BE2C (cell line): ENCODE measurements at regions not wholly inside any gene's neighbourhood (a gene's known extent, or its start where the extent isn't known, plus 50 kb on each side); places are given as distances from the start of the nearest gene placed in this dataset.

Experiments used
- DNase-seq: peaks from one replicate; pipeline ENCODE4 v3.0.0-alpha.2; 2020
- H3K27me3 ChIP-seq: fragments of 250-450 bp; sonication (Bioruptor Pico); 2 replicates; pipeline ENCODE4 v1.5.1; 2020; ENCODE audit warnings: mild to moderate bottlenecking
- H3K36me3 ChIP-seq: fragments of 250-450 bp; sonication (Bioruptor Pico); 2 replicates; pipeline ENCODE4 v1.5.1; 2020; ENCODE audit warnings: mild to moderate bottlenecking
- H3K4me1 ChIP-seq: fragments of 250-450 bp; sonication (Bioruptor Pico); 2 replicates; pipeline ENCODE4 v1.5.1; 2020
- H3K4me3 ChIP-seq: 2 replicates; pipeline ENCODE4 v1.5.1; 2011; ENCODE audit warnings: low read depth, low read length
- H3K9me3 ChIP-seq: fragments of 250-450 bp; sonication (Bioruptor Pico); 2 replicates; pipeline ENCODE4 v1.5.1; 2020
- CTCF ChIP-seq: IDR thresholded peaks from 2 replicates; pipeline ENCODE4 v1.5.1; 2012; ENCODE audit warnings: mild to moderate bottlenecking, low read depth, low read length

- Histone ChIP-seq H3K27me3 (no peaks in the 10 kb centered on the region), H3K36me3 (no peaks in the 10 kb centered on the region), H3K4me3 (no peak overlapping the region), H3K4me1 (peaks cover 11% of the 10 kb centered on the region), H3K9me3 (no peaks in the 10 kb centered on the region)
- no peak for TF ChIP-seq CTCF
- DNase-seq, result no peak
Observed at GRCh38 chrX:38982843-38983242, 181.6 kb downstream of the MID1IP1 start.

- no peak overlapping the region for H3K4me3 ChIP-seq
- DNase-seq, result no peak
- no peaks in the 10 kb centered on the region for H3K36me3 ChIP-seq
- TF ChIP-seq CTCF, result peak; percentile 27
- no peaks in the 10 kb centered on the region for H3K27me3 ChIP-seq
- no peaks in the 10 kb centered on the region for H3K9me3 ChIP-seq
- H3K4me1 ChIP-seq, result peaks cover 11% of the 10 kb centered on the region
Observed at GRCh38 chrX:38985375-38985774, 184.1 kb downstream of the MID1IP1 start.

- Histone ChIP-seq H3K4me3 (no peak overlapping the region), H3K4me1 (peaks cover 11% of the 10 kb centered on the region), H3K9me3 (no peaks in the 10 kb centered on the region), H3K36me3 (no peaks in the 10 kb centered on the region), H3K27me3 (no peaks in the 10 kb centered on the region)
- no peak for DNase-seq
- TF ChIP-seq CTCF, result no peak
Observed at GRCh38 chrX:38985945-38986344, 184.7 kb downstream of the MID1IP1 start.

- peak; percentile 29 for TF ChIP-seq CTCF
- peaks cover 11% of the 10 kb centered on the region for H3K4me1 ChIP-seq
- no peak overlapping the region for H3K4me3 ChIP-seq
- H3K9me3 ChIP-seq, result no peaks in the 10 kb centered on the region
- no peaks in the 10 kb centered on the region for H3K27me3 ChIP-seq
- no peak for DNase-seq
- no peaks in the 10 kb centered on the region for H3K36me3 ChIP-seq
Observed at GRCh38 chrX:38986586-38986985, 185.3 kb downstream of the MID1IP1 start.

GRCh38 chrX:38987198-38987651 lies 186.0 kb downstream of the MID1IP1 start:
- H3K4me1 ChIP-seq, result peaks cover 11% of the 10 kb centered on the region
- TF ChIP-seq CTCF, result no peak
- H3K27me3 ChIP-seq, result no peaks in the 10 kb centered on the region
- no peaks in the 10 kb centered on the region for H3K9me3 ChIP-seq
- no peak overlapping the region for H3K4me3 ChIP-seq
- no peaks in the 10 kb centered on the region for H3K36me3 ChIP-seq
- DNase-seq, result peak; percentile 53

GRCh38 chrX:38988301-38988700 lies 187.0 kb downstream of the MID1IP1 start:
- no peaks in the 10 kb centered on the region for H3K36me3 ChIP-seq
- H3K27me3 ChIP-seq, result no peaks in the 10 kb centered on the region
- no peak overlapping the region for H3K4me3 ChIP-seq
- H3K4me1 ChIP-seq, result peaks cover 11% of the 10 kb centered on the region
- no peak for TF ChIP-seq CTCF
- DNase-seq, result no peak
- no peaks in the 10 kb centered on the region for H3K9me3 ChIP-seq
